Hepatocyte (in vitro differentiated cells): ENCODE measurements at regions not wholly inside any gene's neighbourhood (a gene's known extent, or its start where the extent isn't known, plus 50 kb on each side); places are given as distances from the start of the nearest gene placed in this dataset.

Experiments
- EZH2phosphoT487 ChIP-seq: fragments of 200-600 bp; sonication (generic); IDR thresholded peaks from one replicate; pipeline ENCODE4 v1.6.1; 2018; ENCODE audit warnings: antibody characterized with exemption, mild to moderate bottlenecking, low read depth, moderate library complexity; ENCODE audit not compliant: unreplicated experiment, severe bottlenecking
- TF ChIP-seq, protein P1 (sequence below): fragments of 200-600 bp; sonication (generic); IDR thresholded peaks from 2 replicates; pipeline ENCODE4 v1.5.1; 2016; ENCODE audit warnings: antibody characterized with exemption, mild to moderate bottlenecking; ENCODE audit not compliant: poor library complexity

DNA sequence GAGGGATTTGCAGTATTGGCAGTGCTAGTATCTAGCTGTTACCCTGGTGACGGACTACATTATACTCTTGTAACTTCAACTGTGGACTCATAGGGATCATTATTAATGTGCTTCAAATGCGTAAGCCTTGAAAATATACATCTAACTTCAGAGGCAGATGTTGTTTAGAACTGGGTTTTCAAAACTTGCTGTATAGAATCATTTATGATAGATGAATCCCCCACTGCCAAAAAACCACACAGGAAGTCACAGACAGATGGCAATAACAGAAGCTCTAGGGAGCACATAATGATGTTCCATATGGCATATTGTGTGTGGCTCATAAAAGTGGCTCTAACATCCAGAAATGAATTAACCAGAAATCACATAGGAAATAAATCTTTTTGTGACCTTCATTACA lies 62.3 kb upstream of the RELL1 start:
- no peak for TF ChIP-seq EZH2phosphoT487
- TF ChIP-seq, protein P1, sequence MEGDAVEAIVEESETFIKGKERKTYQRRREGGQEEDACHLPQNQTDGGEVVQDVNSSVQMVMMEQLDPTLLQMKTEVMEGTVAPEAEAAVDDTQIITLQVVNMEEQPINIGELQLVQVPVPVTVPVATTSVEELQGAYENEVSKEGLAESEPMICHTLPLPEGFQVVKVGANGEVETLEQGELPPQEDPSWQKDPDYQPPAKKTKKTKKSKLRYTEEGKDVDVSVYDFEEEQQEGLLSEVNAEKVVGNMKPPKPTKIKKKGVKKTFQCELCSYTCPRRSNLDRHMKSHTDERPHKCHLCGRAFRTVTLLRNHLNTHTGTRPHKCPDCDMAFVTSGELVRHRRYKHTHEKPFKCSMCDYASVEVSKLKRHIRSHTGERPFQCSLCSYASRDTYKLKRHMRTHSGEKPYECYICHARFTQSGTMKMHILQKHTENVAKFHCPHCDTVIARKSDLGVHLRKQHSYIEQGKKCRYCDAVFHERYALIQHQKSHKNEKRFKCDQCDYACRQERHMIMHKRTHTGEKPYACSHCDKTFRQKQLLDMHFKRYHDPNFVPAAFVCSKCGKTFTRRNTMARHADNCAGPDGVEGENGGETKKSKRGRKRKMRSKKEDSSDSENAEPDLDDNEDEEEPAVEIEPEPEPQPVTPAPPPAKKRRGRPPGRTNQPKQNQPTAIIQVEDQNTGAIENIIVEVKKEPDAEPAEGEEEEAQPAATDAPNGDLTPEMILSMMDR: no peak
